ENCODE measurements at regions not wholly inside any gene's neighbourhood (a gene's known extent, or its start where the extent isn't known, plus 50 kb on each side); places are given as distances from the start of the nearest gene placed in this dataset.
"Not testable (repeated sequence)": the region's sequence is repeated elsewhere in the genome, so short reads cannot be mapped to it uniquely, and the experiment has no call there.

DNA sequence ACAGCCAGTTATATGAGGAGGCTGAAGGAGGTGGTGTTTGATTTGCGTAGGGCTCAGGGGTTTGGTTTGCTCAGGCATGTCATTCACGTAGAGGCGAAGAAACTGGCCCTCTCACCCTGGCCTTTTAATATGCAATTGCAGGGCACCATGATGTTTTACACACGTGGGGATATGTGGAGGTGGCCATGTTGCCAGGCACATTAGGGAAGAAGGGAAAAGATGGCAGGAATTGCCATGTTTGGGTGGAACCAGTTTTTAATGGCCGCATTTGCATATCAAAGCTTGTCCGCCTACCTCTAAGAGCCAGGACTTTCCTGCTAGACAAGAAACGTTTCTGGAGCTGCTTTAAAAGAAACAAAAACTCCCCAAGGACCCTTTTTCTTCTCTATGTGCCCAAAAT, 1483.7 kb upstream of the GOT2 start:
- intact Hi-C loops (cut with DNase I), result no loop called here
- Histone ChIP-seq H3K4me3 (no peak overlapping the region), H3K9me3 (peaks cover 0 to 4% (median 0%) of the 10 kb centered on the region in 4 donors), H3K4me1 (no peaks in the 10 kb centered on the region), H3K27ac (replicated peaks in 1 of 4) (no peak overlapping the region), H3K36me3 (no peaks in the 10 kb centered on the region), H3K27me3 (no peaks in the 10 kb centered on the region)
- no peak for DNase-seq (ENCODE audit: extremely low spot score)
- TF ChIP-seq POLR2A (IDR thresholded peaks at IDR 0.05; ENCODE audit: low read depth) (no peak), POLR2AphosphoS5 (IDR thresholded peaks at IDR 0.05) (no peak), EP300 (IDR thresholded peaks at IDR 0.05) (no peak), CTCF (IDR thresholded peaks at IDR 0.05) (no peak)
- WGBS, result 77% methylated on average over 7 of the region's 7 CpGs

DNA sequence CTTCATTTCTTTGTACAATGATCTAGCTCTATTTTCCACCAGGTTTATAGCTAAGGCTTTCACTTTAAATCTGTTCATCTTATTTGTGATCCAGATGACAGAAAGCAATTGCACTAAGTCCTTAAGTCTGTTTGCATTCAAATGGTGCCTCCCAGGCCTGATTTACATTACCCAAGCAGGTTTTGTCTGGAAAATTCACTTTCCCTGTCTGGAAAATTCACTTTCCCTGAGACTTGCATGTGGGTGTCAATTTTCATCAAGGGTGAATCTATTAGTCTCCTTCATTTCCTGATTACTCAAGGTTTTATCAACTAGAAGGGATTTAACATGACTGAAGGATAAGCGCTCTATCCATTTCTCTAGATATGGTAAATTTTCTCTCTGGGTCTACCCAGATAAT, 1480.2 kb upstream of the GOT2 start:
- H3K4me1 ChIP-seq, result no peaks in the 10 kb centered on the region
- DNase-seq (ENCODE audit: extremely low spot score), result no peak
- no peaks in the 10 kb centered on the region for H3K9me3 ChIP-seq
- no peak overlapping the region for H3K4me3 ChIP-seq
- H3K27me3 ChIP-seq, result no peaks in the 10 kb centered on the region
- intact Hi-C loops (cut with DNase I), result no loop called here
- no peak overlapping the region for H3K27ac ChIP-seq (replicated peaks in 1 of 4)
- H3K36me3 ChIP-seq, result no peaks in the 10 kb centered on the region
- no peak for TF ChIP-seq EP300 (IDR thresholded peaks at IDR 0.05)
- no peak for TF ChIP-seq POLR2A (IDR thresholded peaks at IDR 0.05; ENCODE audit: low read depth)
- no peak for TF ChIP-seq POLR2AphosphoS5 (IDR thresholded peaks at IDR 0.05)
- no peak for TF ChIP-seq CTCF (IDR thresholded peaks at IDR 0.05)
- WGBS, result 100% methylated on average over 1 of the region's 1 CpG

GRCh38 chr16:60206516-60206915, 1472.4 kb upstream of the GOT2 start:
- Histone ChIP-seq H3K9me3 (no peaks in the 10 kb centered on the region), H3K27me3 (no peaks in the 10 kb centered on the region), H3K4me3 (no peak overlapping the region), H3K4me1 (peaks cover 0 to 6% (median 0%) of the 10 kb centered on the region in 4 donors), H3K27ac (replicated peaks in 1 of 4) (no peak overlapping the region), H3K36me3 (no peaks in the 10 kb centered on the region)
- 63% methylated on average over 2 of the region's 2 CpGs for whole genome bisulfite sequencing
- intact Hi-C loops (cut with DNase I), result no loop called here
- DNase-seq (ENCODE audit: extremely low spot score), result no peak
- TF ChIP-seq EP300 (IDR thresholded peaks at IDR 0.05), result no peak
- no peak for TF ChIP-seq CTCF (IDR thresholded peaks at IDR 0.05)
- no peak for TF ChIP-seq POLR2AphosphoS5 (IDR thresholded peaks at IDR 0.05)
- no peak for TF ChIP-seq POLR2A (IDR thresholded peaks at IDR 0.05; ENCODE audit: low read depth)

DNA sequence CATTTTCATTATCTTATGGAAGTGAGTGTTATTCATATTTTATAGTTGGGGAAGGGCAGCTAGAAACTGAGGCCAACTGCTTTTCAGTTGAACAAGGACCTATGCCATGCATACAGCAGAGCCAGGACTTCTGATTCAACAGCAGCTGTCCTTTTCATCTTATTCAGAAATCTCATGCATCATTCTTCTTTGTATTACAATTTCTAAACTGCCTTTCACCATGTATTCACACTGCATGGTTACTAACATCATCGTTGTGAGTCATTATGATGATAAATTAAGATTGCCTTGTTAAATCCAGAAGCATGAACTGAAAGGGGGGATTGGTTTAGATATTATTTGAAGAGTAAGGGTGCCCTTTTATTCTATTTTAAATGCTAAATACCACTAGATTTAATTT, 1470.1 kb upstream of the GOT2 start:
- TF ChIP-seq POLR2A (IDR thresholded peaks at IDR 0.05; ENCODE audit: low read depth) (no peak), EP300 (IDR thresholded peaks at IDR 0.05) (no peak), POLR2AphosphoS5 (IDR thresholded peaks at IDR 0.05) (no peak), CTCF (IDR thresholded peaks at IDR 0.05) (no peak)
- WGBS, result 50% methylated on average over 1 of the region's 1 CpG
- intact Hi-C loops (cut with DNase I), result loop anchor here (5.0 kb wide), 1 partner anchor 792 kb away; no protein-coding TSS in a partner anchor
- no peaks in the 10 kb centered on the region for H3K36me3 ChIP-seq
- H3K27me3 ChIP-seq, result no peaks in the 10 kb centered on the region
- no peak overlapping the region for H3K4me3 ChIP-seq
- no peak overlapping the region for H3K27ac ChIP-seq (replicated peaks in 1 of 4)
- no peak for DNase-seq (ENCODE audit: extremely low spot score)
- H3K4me1 ChIP-seq, result peaks cover 0 to 6% (median 0%) of the 10 kb centered on the region in 4 donors
- no peaks in the 10 kb centered on the region for H3K9me3 ChIP-seq

- Histone ChIP-seq H3K27me3 (no peaks in the 10 kb centered on the region), H3K27ac (replicated peaks in 1 of 4) (no peak overlapping the region), H3K4me1 (peaks cover 0 to 6% (median 0%) of the 10 kb centered on the region in 4 donors), H3K4me3 (no peak overlapping the region), H3K36me3 (no peaks in the 10 kb centered on the region), H3K9me3 (no peaks in the 10 kb centered on the region)
- intact Hi-C loops (cut with DNase I), result loop anchor here (5.0 kb wide), 1 partner anchor 791 kb away; no protein-coding TSS in a partner anchor
- no peak for DNase-seq (ENCODE audit: extremely low spot score)
- WGBS, result 28% methylated on average over 3 of the region's 3 CpGs
- TF ChIP-seq POLR2A (IDR thresholded peaks at IDR 0.05; ENCODE audit: low read depth), result no peak
- TF ChIP-seq CTCF (IDR thresholded peaks at IDR 0.05), result peak; percentile 37 to 57 (median 43)
Measured at GRCh38 chr16:60203525-60204124, 1469.5 kb upstream of the GOT2 start.

GRCh38 chr16:60200729-60201128, 1466.6 kb upstream of the GOT2 start:
- H3K4me1 ChIP-seq; H3K9me3 ChIP-seq; H3K36me3 ChIP-seq; H3K27ac ChIP-seq (replicated peaks in 1 of 4); DNase-seq (ENCODE audit: extremely low spot score); H3K4me3 ChIP-seq; H3K27me3 ChIP-seq: not testable (repeated sequence)
- WGBS, result 84% methylated on average over 6 of the region's 6 CpGs
- intact Hi-C loops (cut with DNase I), result loop anchor here (5.0 kb wide), 1 partner anchor 788 kb away; no protein-coding TSS in a partner anchor
